Smooth muscle cell (in vitro differentiated cells): ENCODE measurements at regions not wholly inside any gene's neighbourhood (a gene's known extent, or its start where the extent isn't known, plus 50 kb on each side); places are given as distances from the start of the nearest gene placed in this dataset.

Experiments used
- DNase-seq: peaks from one replicate; lab custom pipeline; 2025; ENCODE audit not compliant: unreplicated experiment; lab: John Stamatoyannopoulos, UW
- H2AFZ ChIP-seq: fragments of 200-600 bp; sonication (generic); 2 replicates; pipeline ENCODE4 v1.6.0; 2016; ENCODE audit warnings: antibody characterized with exemption, low read depth, mild to moderate bottlenecking
- H3F3A ChIP-seq: fragments of 200-600 bp; sonication (generic); 2 replicates; pipeline ENCODE4 v1.6.0; 2017; ENCODE audit warnings: antibody characterized with exemption, low read depth
- H3K27ac ChIP-seq: fragments of 200-600 bp; sonication (generic); 2 replicates; pipeline ENCODE4 v1.5.1; 2016; ENCODE audit warnings: low read depth, mild to moderate bottlenecking
- H3K27me3 ChIP-seq: fragments of 200-600 bp; sonication (generic); 2 replicates; pipeline ENCODE4 v1.6.1; 2016; ENCODE audit warnings: low read depth, mild to moderate bottlenecking
- H3K36me3 ChIP-seq: fragments of 200-600 bp; sonication (generic); 2 replicates; pipeline ENCODE4 v1.5.1; 2016; ENCODE audit warnings: low read depth
- H3K4me1 ChIP-seq: fragments of 200-600 bp; sonication (generic); 2 replicates; pipeline ENCODE4 v1.5.1; 2016; ENCODE audit warnings: low read depth
- H3K4me2 ChIP-seq: fragments of 200-600 bp; sonication (generic); 2 replicates; pipeline ENCODE4 v1.6.0; 2016; ENCODE audit warnings: mild to moderate bottlenecking
- H3K4me3 ChIP-seq: fragments of 200-600 bp; sonication (generic); 2 replicates; pipeline ENCODE4 v1.5.1; 2016; ENCODE audit warnings: mild to moderate bottlenecking
- H3K79me2 ChIP-seq: fragments of 200-600 bp; sonication (generic); 2 replicates; pipeline ENCODE4 v1.6.0; 2016; ENCODE audit warnings: low read depth, mild to moderate bottlenecking
- H3K9ac ChIP-seq: fragments of 200-600 bp; sonication (generic); 2 replicates; pipeline ENCODE4 v1.6.0; 2016; ENCODE audit warnings: low read depth
- H3K9me3 ChIP-seq: fragments of 200-600 bp; sonication (generic); replicated peaks from 2 replicates; pipeline ENCODE4 v1.5.1; 2016; ENCODE audit warnings: low read depth
- H4K20me1 ChIP-seq: fragments of 200-600 bp; sonication (generic); 2 replicates; pipeline ENCODE4 v1.6.0; 2016; ENCODE audit warnings: low read depth
- WGBS: methylation state at CpG from one replicate; pipeline ENCODE4 v1.1.7; 2016; ENCODE audit warnings: low lambda C conversion rate; 5-methylcytosine and 5-hydroxymethylcytosine counted together
- TF ChIP-seq, protein P1 (sequence below): fragments of 200-600 bp; sonication (generic); IDR thresholded peaks from 2 replicates; pipeline ENCODE4 v1.5.1; 2017; ENCODE audit warnings: borderline replicate concordance, mild to moderate bottlenecking, antibody characterized with exemption; ENCODE audit not compliant: insufficient read depth, poor library complexity, severe bottlenecking

DNA sequence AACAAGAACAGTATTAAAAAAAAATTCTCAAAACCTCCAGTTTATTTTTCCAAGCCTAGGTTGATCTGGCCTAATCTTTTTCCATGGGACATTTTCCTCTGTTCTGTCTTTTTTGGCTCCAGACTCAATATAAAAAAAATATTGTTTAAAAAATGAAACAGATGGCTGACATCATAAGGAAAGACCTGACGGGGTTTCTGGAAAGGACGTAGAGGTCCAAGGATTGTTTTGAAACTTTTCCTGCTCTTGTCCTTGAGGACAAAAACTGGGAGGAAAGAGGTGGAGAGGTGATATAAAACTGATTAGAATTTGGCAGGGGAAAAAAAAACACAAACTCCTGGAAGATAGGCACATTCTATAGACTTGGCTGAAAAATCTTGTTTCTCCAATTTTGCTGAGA lies 211.4 kb upstream of the CDH11 start:
- H3K4me3 ChIP-seq = no peak overlapping the region
- H3F3A ChIP-seq = no peaks in the 10 kb centered on the region
- H3K27ac ChIP-seq = no peak overlapping the region
- H3K79me2 ChIP-seq = peaks cover 46% of the 10 kb centered on the region
- no peak overlapping the region for H2AFZ ChIP-seq
- DNase-seq = no peak
- peaks cover 85% of the 10 kb centered on the region for H4K20me1 ChIP-seq
- 96% methylated on average over 2 of the region's 2 CpGs for WGBS
- H3K4me1 ChIP-seq = no peaks in the 10 kb centered on the region
- H3K4me2 ChIP-seq = no peak overlapping the region
- no peak overlapping the region for H3K9ac ChIP-seq
- H3K36me3 ChIP-seq = no peaks in the 10 kb centered on the region
- H3K9me3 ChIP-seq = no peaks in the 10 kb centered on the region
- H3K27me3 ChIP-seq = no peaks in the 10 kb centered on the region
- TF ChIP-seq, protein P1, sequence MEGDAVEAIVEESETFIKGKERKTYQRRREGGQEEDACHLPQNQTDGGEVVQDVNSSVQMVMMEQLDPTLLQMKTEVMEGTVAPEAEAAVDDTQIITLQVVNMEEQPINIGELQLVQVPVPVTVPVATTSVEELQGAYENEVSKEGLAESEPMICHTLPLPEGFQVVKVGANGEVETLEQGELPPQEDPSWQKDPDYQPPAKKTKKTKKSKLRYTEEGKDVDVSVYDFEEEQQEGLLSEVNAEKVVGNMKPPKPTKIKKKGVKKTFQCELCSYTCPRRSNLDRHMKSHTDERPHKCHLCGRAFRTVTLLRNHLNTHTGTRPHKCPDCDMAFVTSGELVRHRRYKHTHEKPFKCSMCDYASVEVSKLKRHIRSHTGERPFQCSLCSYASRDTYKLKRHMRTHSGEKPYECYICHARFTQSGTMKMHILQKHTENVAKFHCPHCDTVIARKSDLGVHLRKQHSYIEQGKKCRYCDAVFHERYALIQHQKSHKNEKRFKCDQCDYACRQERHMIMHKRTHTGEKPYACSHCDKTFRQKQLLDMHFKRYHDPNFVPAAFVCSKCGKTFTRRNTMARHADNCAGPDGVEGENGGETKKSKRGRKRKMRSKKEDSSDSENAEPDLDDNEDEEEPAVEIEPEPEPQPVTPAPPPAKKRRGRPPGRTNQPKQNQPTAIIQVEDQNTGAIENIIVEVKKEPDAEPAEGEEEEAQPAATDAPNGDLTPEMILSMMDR = no peak

GRCh38 chr16:65327346-65327745 lies 205.5 kb upstream of the CDH11 start:
- WGBS = 61% methylated on average over 2 of the region's 2 CpGs
- TF ChIP-seq, protein P1 = no peak

DNA sequence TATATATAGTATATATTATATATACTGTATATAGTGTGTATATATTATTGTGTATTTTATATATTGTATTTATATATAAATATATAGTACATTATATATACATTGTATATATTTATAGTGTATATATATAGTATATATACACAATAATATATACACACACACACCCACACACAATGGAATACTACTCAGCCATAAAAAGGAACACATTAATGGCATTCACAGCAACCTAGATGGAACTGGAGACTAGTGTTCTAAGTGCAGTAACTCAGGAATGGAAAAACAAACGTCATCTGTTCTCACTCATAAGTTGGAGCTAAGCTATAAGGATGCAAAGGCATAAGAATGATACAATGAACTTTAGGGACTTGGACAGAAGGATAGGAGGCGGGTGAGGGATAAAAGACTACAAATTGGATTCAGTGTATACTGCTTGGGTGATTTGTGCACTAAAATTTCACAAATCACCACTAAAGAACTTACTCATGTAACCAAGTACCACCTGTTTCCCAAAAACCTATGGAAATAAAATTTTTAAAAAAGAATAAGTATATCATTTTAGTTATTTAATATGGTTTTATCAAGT lies 201.9 kb upstream of the CDH11 start:
- 93% methylated on average over 2 of the region's 2 CpGs for WGBS
- Histone ChIP-seq H3F3A (peaks cover 10% of the 10 kb centered on the region), H3K36me3 (no peaks in the 10 kb centered on the region), H3K9me3 (no peaks in the 10 kb centered on the region), H3K79me2 (peaks cover 46% of the 10 kb centered on the region), H3K27ac (no peak overlapping the region), H3K27me3 (no peaks in the 10 kb centered on the region), H3K9ac (no peak overlapping the region), H3K4me3 (no peak overlapping the region), H3K4me1 (peaks cover 6% of the 10 kb centered on the region), H3K4me2 (no peak overlapping the region), H4K20me1 (peaks cover 38% of the 10 kb centered on the region), H2AFZ (no peak overlapping the region)
- DNase-seq = no peak
- TF ChIP-seq, protein P1 = no peak

More at GRCh38 chr16:65327346-65327745, 205.5 kb upstream of the CDH11 start:
- Histone ChIP-seq H3K4me3 (no peak overlapping the region), H3K4me1 (no peaks in the 10 kb centered on the region), H3K4me2 (no peak overlapping the region), H2AFZ (no peak overlapping the region), H3K9ac (no peak overlapping the region), H3K79me2 (peaks cover 69% of the 10 kb centered on the region), H3K27me3 (no peaks in the 10 kb centered on the region), H3F3A (no peaks in the 10 kb centered on the region), H3K27ac (no peak overlapping the region), H3K9me3 (no peaks in the 10 kb centered on the region), H4K20me1 (peaks cover 49% of the 10 kb centered on the region), H3K36me3 (no peaks in the 10 kb centered on the region)
- DNase-seq = no peak

DNA sequence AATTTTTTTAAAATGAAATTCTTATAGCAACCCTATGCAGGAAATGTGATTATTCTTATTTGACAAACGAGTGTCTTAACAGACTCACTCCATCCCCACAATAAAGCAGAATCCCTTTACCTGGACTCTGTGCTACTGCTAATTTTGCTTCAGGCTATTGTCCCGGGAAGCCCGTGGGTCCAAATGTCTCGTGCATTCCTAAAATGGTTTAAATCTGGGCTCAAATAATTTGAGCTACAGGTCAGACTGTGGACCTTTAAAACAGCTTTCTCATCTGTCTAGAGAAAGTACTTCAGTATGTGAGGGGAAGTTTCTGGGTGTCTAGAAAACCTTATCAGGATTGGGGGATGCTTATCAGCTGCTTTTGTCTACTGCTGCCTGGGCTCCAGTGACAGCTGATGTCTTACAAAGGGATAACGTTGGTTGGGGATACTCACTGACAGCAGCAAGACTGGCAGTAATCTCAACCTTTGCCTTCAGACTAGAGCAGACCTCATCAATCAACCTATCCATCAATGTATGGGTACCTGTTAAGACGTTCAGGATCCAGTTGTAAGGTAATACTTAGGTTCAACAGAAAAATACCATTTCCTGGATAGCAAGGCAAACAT lies 197.9 kb upstream of the CDH11 start:
- H3F3A ChIP-seq = peaks cover 12% of the 10 kb centered on the region
- H3K4me3 ChIP-seq = no peak overlapping the region
- H3K79me2 ChIP-seq = peaks cover 38% of the 10 kb centered on the region
- no peak overlapping the region for H2AFZ ChIP-seq
- H3K4me1 ChIP-seq = peaks cover 16% of the 10 kb centered on the region
- no peak overlapping the region for H3K4me2 ChIP-seq
- H3K27ac ChIP-seq = no peak overlapping the region
- no peak overlapping the region for H3K9ac ChIP-seq
- peaks cover 26% of the 10 kb centered on the region for H4K20me1 ChIP-seq
- H3K36me3 ChIP-seq = no peaks in the 10 kb centered on the region
- TF ChIP-seq, protein P1 = no peak
- no peaks in the 10 kb centered on the region for H3K9me3 ChIP-seq
- WGBS = 35% methylated on average over 6 of the region's 6 CpGs
- no peaks in the 10 kb centered on the region for H3K27me3 ChIP-seq
- DNase-seq = no peak
